ENCODE measurements at regions not wholly inside any gene's neighbourhood (a gene's known extent, or its start where the extent isn't known, plus 50 kb on each side); places are given as distances from the start of the nearest gene placed in this dataset.
"Not testable (repeated sequence)": the region's sequence is repeated elsewhere in the genome, so short reads cannot be mapped to it uniquely, and the experiment has no call there.

- DNase-seq = no peak
These were observed 57.9 kb upstream of the CTSV start for GRCh38 chr9:97096793-97097192.

- not testable (repeated sequence) for DNase-seq
These were observed 50.4 kb upstream of the CTSV start for GRCh38 chr9:97089361-97089760.

All from T-helper 2 cell (primary cell).